Adrenal gland (tissue), 5 donors: ENCODE measurements at regions not wholly inside any gene's neighbourhood (a gene's known extent, or its start where the extent isn't known, plus 50 kb on each side); places are given as distances from the start of the nearest gene placed in this dataset.
"Not testable (repeated sequence)": the region's sequence is repeated elsewhere in the genome, so short reads cannot be mapped to it uniquely, and the experiment has no call there.

Source experiments
- CTCF ChIP-seq, 6 experiments: fragments of 450-650 bp in 4 of 6; fragments of 200-600 bp in 2 of 6; sonication (generic) in 1 of 6; IDR thresholded peaks; 1 replicate in 5 of 6; 2 replicates in 1 of 6; pipeline versions ENCODE4 v1.5.1 to v1.8.0; 2016 to 2021; ENCODE audit warnings: antibody characterized with exemption in 6 of 6, mild to moderate bottlenecking in 2 of 6, moderate library complexity in 1 of 6
- POLR2A ChIP-seq, 2 donors: fragments of 450-650 bp; IDR thresholded peaks; one replicate each; pipeline ENCODE4 v1.6.1; 2017; ENCODE audit warnings: antibody characterized with exemption in 2 of 2, mild to moderate bottlenecking in 2 of 2, moderate library complexity in 1 of 2
- donor health status: DM: no; HTN: no; CAD: no.

DNA sequence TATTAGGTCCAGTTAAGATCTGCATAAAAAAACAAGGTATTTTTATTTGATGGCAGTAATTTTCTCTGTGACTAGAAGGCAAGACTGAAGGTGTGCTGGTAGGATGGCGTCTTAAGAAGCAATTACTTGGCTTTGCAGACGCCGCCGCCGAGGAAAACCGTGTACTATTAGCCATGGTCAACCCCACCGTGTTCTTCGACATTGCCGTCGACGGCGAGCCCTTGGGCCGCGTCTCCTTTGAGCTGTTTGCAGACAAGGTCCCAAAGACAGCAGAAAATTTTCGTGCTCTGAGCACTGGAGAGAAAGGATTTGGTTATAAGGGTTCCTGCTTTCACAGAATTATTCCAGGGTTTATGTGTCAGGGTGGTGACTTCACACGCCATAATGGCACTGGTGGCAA, 454.0 kb upstream of the TMPRSS15 start:
- TF ChIP-seq CTCF, POLR2A (IDR thresholded peaks at IDR 0.05): not testable (repeated sequence)
